Esophagus muscularis mucosa (tissue), 4 donors: ENCODE measurements at regions not wholly inside any gene's neighbourhood (a gene's known extent, or its start where the extent isn't known, plus 50 kb on each side); places are given as distances from the start of the nearest gene placed in this dataset.

ENCODE experiments used
- DNase-seq: peaks from one replicate; pipeline ENCODE4 v3.0.0-alpha.2; 2017; ENCODE audit errors: extremely low spot score
- H3K27ac ChIP-seq, 4 donors: fragments of 200-600 bp; sonication (generic); replicated peaks in 1 of 4; 1 replicate in 3 of 4; 2 replicates in 1 of 4; pipeline ENCODE4 v1.5.1; 2016 to 2019; ENCODE audit warnings: mild to moderate bottlenecking in 1 of 4
- H3K27me3 ChIP-seq, 4 donors: fragments of 200-600 bp; sonication (generic); one replicate each; pipeline versions ENCODE4 v1.5.1 to v1.6.0; 2016 to 2019
- H3K36me3 ChIP-seq, 4 donors: fragments of 200-600 bp; sonication (generic); one replicate each; pipeline ENCODE4 v1.5.1; 2016 to 2019
- H3K4me1 ChIP-seq, 4 donors: fragments of 200-600 bp; sonication (generic); one replicate each; pipeline ENCODE4 v1.5.1; 2016 to 2019
- H3K4me3 ChIP-seq, 4 donors: fragments of 200-600 bp; sonication (generic); 1 replicate in 2 of 4; 2 replicates in 2 of 4; pipeline ENCODE4 v1.5.1; 2016 to 2019; ENCODE audit warnings: mild to moderate bottlenecking in 4 of 4, moderate library complexity in 1 of 4
- H3K9me3 ChIP-seq, 4 donors: fragments of 200-600 bp; sonication (generic); 1 replicate in 3 of 4; 2 replicates in 1 of 4; pipeline ENCODE4 v1.5.1; 2016 to 2019
- CTCF ChIP-seq, 3 experiments: fragments of 200-600 bp in 2 of 3; fragments of 450-650 bp in 1 of 3; sonication (generic) in 2 of 3; IDR thresholded peaks; one replicate each; pipeline ENCODE4 v1.5.1; 2017 to 2019; ENCODE audit warnings: antibody characterized with exemption in 3 of 3, mild to moderate bottlenecking in 2 of 3, moderate library complexity in 1 of 3
- EP300 ChIP-seq: sonication (generic); formaldehyde crosslinking; IDR thresholded peaks from one replicate; pipeline ENCODE4 v1.6.1; 2017; ENCODE audit warnings: antibody characterized with exemption
- POLR2A ChIP-seq: fragments of 450-650 bp; IDR thresholded peaks from one replicate; pipeline ENCODE4 v1.6.1; 2017; ENCODE audit warnings: antibody characterized with exemption, moderate library complexity, mild to moderate bottlenecking, low read depth
- POLR2AphosphoS5 ChIP-seq, 2 donors: sonication (generic); formaldehyde crosslinking; IDR thresholded peaks; one replicate each; pipeline ENCODE4 v1.6.1; 2017; ENCODE audit warnings: antibody characterized with exemption in 2 of 2
- WGBS: methylation state at CpG from one replicate; pipeline ENCODE4 v1.1.5; 2018; 5-methylcytosine and 5-hydroxymethylcytosine counted together
- intact Hi-C: fragments of 100-400 bp; cut with DNase I; formaldehyde crosslinking; loops from one replicate; pipeline ENCODE4 v1.15.1; 2023

GRCh38 chr3:16671690-16672089, 66.5 kb upstream of the DAZL start:
- no peak for DNase-seq
- H3K4me1 ChIP-seq: no peaks in the 10 kb centered on the region
- H3K9me3 ChIP-seq: peaks cover 0 to 5% (median 0%) of the 10 kb centered on the region in 4 donors
- H3K27me3 ChIP-seq: no peaks in the 10 kb centered on the region
- no peak for TF ChIP-seq EP300
- TF ChIP-seq POLR2AphosphoS5 (IDR thresholded peaks at IDR 0.05): no peak
- no peak for TF ChIP-seq POLR2A
- no peak for TF ChIP-seq CTCF (IDR thresholded peaks at IDR 0.05)
- no peak overlapping the region for H3K4me3 ChIP-seq
- intact Hi-C loops: no loop called here
- H3K27ac ChIP-seq: no peak overlapping the region
- 61% methylated on average over 1 of the region's 1 CpG for WGBS
- no peaks in the 10 kb centered on the region for H3K36me3 ChIP-seq

GRCh38 chr3:16673530-16673929, 68.3 kb upstream of the DAZL start:
- intact Hi-C loops: no loop called here
- no peaks in the 10 kb centered on the region for H3K36me3 ChIP-seq
- TF ChIP-seq POLR2AphosphoS5 (IDR thresholded peaks at IDR 0.05): no peak
- TF ChIP-seq EP300: no peak
- no peak for TF ChIP-seq CTCF (IDR thresholded peaks at IDR 0.05)
- TF ChIP-seq POLR2A: no peak
- no peak for DNase-seq
- no peak overlapping the region for H3K4me3 ChIP-seq
- H3K9me3 ChIP-seq: peaks cover 0 to 5% (median 0%) of the 10 kb centered on the region in 4 donors
- no peaks in the 10 kb centered on the region for H3K27me3 ChIP-seq
- H3K27ac ChIP-seq: no peak overlapping the region
- no peaks in the 10 kb centered on the region for H3K4me1 ChIP-seq

DNA sequence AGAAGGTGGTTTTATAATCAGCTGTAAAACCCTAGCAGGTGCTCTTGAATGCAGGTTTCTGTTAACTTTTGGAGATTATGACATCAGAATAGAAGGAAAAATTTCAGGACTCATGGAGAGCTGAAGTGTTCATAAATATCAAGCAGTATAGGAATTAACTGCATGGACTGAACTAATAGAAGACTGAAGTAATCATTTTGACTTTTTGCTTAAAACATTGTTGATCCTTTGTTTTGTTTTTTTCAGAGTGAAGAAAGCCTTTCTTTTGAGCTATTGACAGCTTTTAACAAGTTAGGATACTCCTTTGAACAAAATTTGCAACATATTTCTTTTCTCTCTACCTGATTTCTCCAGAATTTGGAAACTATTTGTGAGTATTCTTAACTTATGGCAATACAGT, 70.6 kb upstream of the DAZL start:
- H3K9me3 ChIP-seq: peaks cover 0 to 5% (median 0%) of the 10 kb centered on the region in 4 donors
- H3K4me3 ChIP-seq: no peak overlapping the region
- H3K27ac ChIP-seq: no peak overlapping the region
- no peak for TF ChIP-seq CTCF (IDR thresholded peaks at IDR 0.05)
- no peak for TF ChIP-seq EP300
- TF ChIP-seq POLR2AphosphoS5 (IDR thresholded peaks at IDR 0.05): no peak
- no peak for TF ChIP-seq POLR2A
- intact Hi-C loops: no loop called here
- H3K36me3 ChIP-seq: no peaks in the 10 kb centered on the region
- no peak for DNase-seq
- no peaks in the 10 kb centered on the region for H3K4me1 ChIP-seq
- no peaks in the 10 kb centered on the region for H3K27me3 ChIP-seq

- no peaks in the 10 kb centered on the region for H3K36me3 ChIP-seq
- no peaks in the 10 kb centered on the region for H3K27me3 ChIP-seq
- intact Hi-C loops: no loop called here
- DNase-seq: no peak
- WGBS: 78% methylated on average over 2 of the region's 3 CpGs
- H3K4me3 ChIP-seq: no peak overlapping the region
- H3K27ac ChIP-seq: no peak overlapping the region
- H3K4me1 ChIP-seq: no peaks in the 10 kb centered on the region
- H3K9me3 ChIP-seq: no peaks in the 10 kb centered on the region
- no peak for TF ChIP-seq POLR2A
- TF ChIP-seq CTCF (IDR thresholded peaks at IDR 0.05): no peak
- TF ChIP-seq EP300: no peak
- TF ChIP-seq POLR2AphosphoS5 (IDR thresholded peaks at IDR 0.05): no peak
These were observed 81.5 kb upstream of the DAZL start for GRCh38 chr3:16686679-16687078.

GRCh38 chr3:16687221-16687620, 82.0 kb upstream of the DAZL start:
- no peaks in the 10 kb centered on the region for H3K36me3 ChIP-seq
- H3K27me3 ChIP-seq: no peaks in the 10 kb centered on the region
- intact Hi-C loops: no loop called here
- H3K4me3 ChIP-seq: no peak overlapping the region
- DNase-seq: no peak
- TF ChIP-seq POLR2AphosphoS5 (IDR thresholded peaks at IDR 0.05): no peak
- TF ChIP-seq EP300: no peak
- TF ChIP-seq CTCF (IDR thresholded peaks at IDR 0.05): no peak
- no peak for TF ChIP-seq POLR2A
- H3K4me1 ChIP-seq: no peaks in the 10 kb centered on the region
- no peak overlapping the region for H3K27ac ChIP-seq
- no peaks in the 10 kb centered on the region for H3K9me3 ChIP-seq
